ENCODE measurements at regions not wholly inside any gene's neighbourhood (a gene's known extent, or its start where the extent isn't known, plus 50 kb on each side); places are given as distances from the start of the nearest gene placed in this dataset.

GRCh38 chr2:2640371-2640770 lies 309.3 kb upstream of the MYT1L start:
- H3K9ac ChIP-seq (ENCODE audit: low read length): no peak overlapping the region
- no peaks in the 10 kb centered on the region for H4K20me1 ChIP-seq (ENCODE audit: low read depth, low read length)
- no peak overlapping the region for H3K27ac ChIP-seq (ENCODE audit: low read depth, low read length)
- H3K9me3 ChIP-seq (ENCODE audit: insufficient read depth, low read length): no peaks in the 10 kb centered on the region
- H3K9me2 ChIP-seq (replicated peaks; ENCODE audit: insufficient read depth, low read length): no peaks in the 10 kb centered on the region
- no peak overlapping the region for H3K4me3 ChIP-seq (ENCODE audit: insufficient read depth, low read length, poor library complexity, severe bottlenecking)
- no peaks in the 10 kb centered on the region for H3K79me2 ChIP-seq (ENCODE audit: insufficient read depth, low read length)
- H3K4me2 ChIP-seq (ENCODE audit: low read depth, low read length, poor library complexity, severe bottlenecking): no peak overlapping the region
- no peaks in the 10 kb centered on the region for H3F3A ChIP-seq (ENCODE audit: insufficient read depth)
- TF ChIP-seq CTCF (IDR thresholded peaks at IDR 0.05; ENCODE audit: insufficient read depth, low read length, poor library complexity, severe bottlenecking): no peak
- TF ChIP-seq EZH2phosphoT487 (conservative IDR thresholded peaks at IDR 0.05; ENCODE audit: low read length): no peak
- H3K27me3 ChIP-seq (ENCODE audit: low read length): no peaks in the 10 kb centered on the region
- no peak overlapping the region for H2AFZ ChIP-seq (ENCODE audit: low read depth, low read length, severe bottlenecking)
- no peaks in the 10 kb centered on the region for H3K36me3 ChIP-seq (ENCODE audit: low read length)

- no peak overlapping the region for H3K27ac ChIP-seq (ENCODE audit: low read depth, low read length)
- H3K27me3 ChIP-seq (ENCODE audit: low read length): no peaks in the 10 kb centered on the region
Observed at GRCh38 chr2:2639251-2640139, 308.4 kb upstream of the MYT1L start.

DNA sequence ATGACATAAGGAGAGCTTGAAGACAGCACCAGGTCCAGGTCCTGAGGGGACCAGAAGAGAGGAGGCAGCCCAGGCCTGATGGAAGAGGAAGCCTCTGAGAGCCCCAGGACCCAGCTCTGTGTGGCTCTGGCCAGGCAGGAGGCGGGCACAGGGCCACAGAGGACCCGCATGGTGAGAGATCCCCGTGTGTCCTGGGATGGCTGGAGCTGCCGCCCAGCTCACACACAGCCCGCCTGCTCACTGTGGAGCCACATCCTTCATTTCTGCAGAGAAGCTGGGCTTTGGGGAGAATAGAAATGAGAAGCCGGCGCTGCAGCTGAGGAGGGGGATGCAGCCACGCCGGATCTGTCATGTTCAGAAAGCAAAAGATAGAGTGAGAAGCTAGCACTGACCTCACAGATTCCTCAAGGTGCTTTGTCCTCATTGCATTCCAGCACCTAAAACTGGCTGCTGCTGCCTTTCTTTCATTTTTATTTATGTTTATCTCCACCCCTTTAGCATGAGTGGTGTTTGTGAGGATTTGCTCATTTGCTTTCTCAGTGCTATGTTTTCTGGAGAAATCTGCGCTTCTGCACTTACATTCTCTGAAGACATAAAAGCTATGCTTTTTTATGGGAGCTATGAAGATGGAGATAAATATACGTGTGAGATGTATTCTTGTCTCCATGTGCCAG lies 307.6 kb upstream of the MYT1L start:
- no peaks in the 10 kb centered on the region for H3K9me3 ChIP-seq (ENCODE audit: insufficient read depth, low read length)
- no peak overlapping the region for H3K4me3 ChIP-seq (ENCODE audit: insufficient read depth, low read length, poor library complexity, severe bottlenecking)
- H3K9me2 ChIP-seq (replicated peaks; ENCODE audit: insufficient read depth, low read length): no peaks in the 10 kb centered on the region
- no peak overlapping the region for H3K9ac ChIP-seq (ENCODE audit: low read length)
- H3F3A ChIP-seq (ENCODE audit: insufficient read depth): no peaks in the 10 kb centered on the region
- no peaks in the 10 kb centered on the region for H3K36me3 ChIP-seq (ENCODE audit: low read length)
- no peaks in the 10 kb centered on the region for H3K27me3 ChIP-seq (ENCODE audit: low read length)
- no peak for TF ChIP-seq EZH2phosphoT487 (conservative IDR thresholded peaks at IDR 0.05; ENCODE audit: low read length)
- TF ChIP-seq CTCF (IDR thresholded peaks at IDR 0.05; ENCODE audit: insufficient read depth, low read length, poor library complexity, severe bottlenecking): no peak
- no peak overlapping the region for H3K27ac ChIP-seq (ENCODE audit: low read depth, low read length)
- H3K4me2 ChIP-seq (ENCODE audit: low read depth, low read length, poor library complexity, severe bottlenecking): no peak overlapping the region
- no peak overlapping the region for H2AFZ ChIP-seq (ENCODE audit: low read depth, low read length, severe bottlenecking)
- no peaks in the 10 kb centered on the region for H4K20me1 ChIP-seq (ENCODE audit: low read depth, low read length)
- H3K79me2 ChIP-seq (ENCODE audit: insufficient read depth, low read length): no peaks in the 10 kb centered on the region

More at GRCh38 chr2:2639251-2640139, 308.4 kb upstream of the MYT1L start:
- no peak for TF ChIP-seq EZH2phosphoT487 (conservative IDR thresholded peaks at IDR 0.05; ENCODE audit: low read length)
- no peak for TF ChIP-seq CTCF (IDR thresholded peaks at IDR 0.05; ENCODE audit: insufficient read depth, low read length, poor library complexity, severe bottlenecking)
- H3F3A ChIP-seq (ENCODE audit: insufficient read depth): no peaks in the 10 kb centered on the region
- no peak overlapping the region for H3K9ac ChIP-seq (ENCODE audit: low read length)
- no peaks in the 10 kb centered on the region for H4K20me1 ChIP-seq (ENCODE audit: low read depth, low read length)
- no peaks in the 10 kb centered on the region for H3K79me2 ChIP-seq (ENCODE audit: insufficient read depth, low read length)
- H3K9me2 ChIP-seq (replicated peaks; ENCODE audit: insufficient read depth, low read length): no peaks in the 10 kb centered on the region
- no peak overlapping the region for H3K4me2 ChIP-seq (ENCODE audit: low read depth, low read length, poor library complexity, severe bottlenecking)
- no peaks in the 10 kb centered on the region for H3K36me3 ChIP-seq (ENCODE audit: low read length)
- no peak overlapping the region for H2AFZ ChIP-seq (ENCODE audit: low read depth, low read length, severe bottlenecking)
- no peaks in the 10 kb centered on the region for H3K9me3 ChIP-seq (ENCODE audit: insufficient read depth, low read length)
- H3K4me3 ChIP-seq (ENCODE audit: insufficient read depth, low read length, poor library complexity, severe bottlenecking): no peak overlapping the region

Measured in SU-DHL-6 (cell line).